GM11168 (cell line): ENCODE measurements at regions not wholly inside any gene's neighbourhood (a gene's known extent, or its start where the extent isn't known, plus 50 kb on each side); places are given as distances from the start of the nearest gene placed in this dataset.

Source experiments
- in situ Hi-C: fragments of 300-500 bp; cut with MboI; formaldehyde crosslinking; loops from one replicate; pipeline ENCODE4 v1.12.0; 2022; ENCODE audit warnings: low sequenced_read_pairs; ENCODE audit not compliant: unreplicated experiment

- in situ Hi-C loops: no loop called here
Measured at GRCh38 chr3:144128108-144128892, 156.7 kb downstream of the DIPK2A start.

- in situ Hi-C loops: no loop called here
Measured at GRCh38 chr3:144129536-144130214, 158.1 kb downstream of the DIPK2A start.

- in situ Hi-C loops: no loop called here
Measured at GRCh38 chr3:144141074-144141473, 169.5 kb downstream of the DIPK2A start.

GRCh38 chr3:144141496-144141895, 169.9 kb downstream of the DIPK2A start:
- in situ Hi-C loops: no loop called here

GRCh38 chr3:144142151-144142840, 170.7 kb downstream of the DIPK2A start:
- in situ Hi-C loops: no loop called here

- in situ Hi-C loops: no loop called here
Measured at GRCh38 chr3:144148356-144148755, 176.7 kb downstream of the DIPK2A start.

- in situ Hi-C loops: no loop called here
Measured at GRCh38 chr3:144151983-144152382, 180.4 kb downstream of the DIPK2A start.

- in situ Hi-C loops: no loop called here
Measured at GRCh38 chr3:144160627-144161026, 189.0 kb downstream of the DIPK2A start.

GRCh38 chr3:144162042-144162441, 190.4 kb downstream of the DIPK2A start:
- in situ Hi-C loops: no loop called here

- in situ Hi-C loops: no loop called here
Measured at GRCh38 chr3:144164352-144164751, 192.7 kb downstream of the DIPK2A start.

GRCh38 chr3:144165482-144165881, 193.9 kb downstream of the DIPK2A start:
- in situ Hi-C loops: no loop called here

- in situ Hi-C loops: no loop called here
Measured at GRCh38 chr3:144167634-144168033, 196.0 kb downstream of the DIPK2A start.

- in situ Hi-C loops: no loop called here
Measured at GRCh38 chr3:144173491-144173890, 201.9 kb downstream of the DIPK2A start.

- in situ Hi-C loops: no loop called here
Measured at GRCh38 chr3:144175644-144176425, 204.2 kb downstream of the DIPK2A start.

GRCh38 chr3:144177649-144178048, 206.0 kb downstream of the DIPK2A start:
- in situ Hi-C loops: no loop called here

GRCh38 chr3:144178607-144179006, 207.0 kb downstream of the DIPK2A start:
- in situ Hi-C loops: no loop called here

GRCh38 chr3:144181062-144181461, 209.4 kb downstream of the DIPK2A start:
- in situ Hi-C loops: no loop called here

- in situ Hi-C loops: no loop called here
Measured at GRCh38 chr3:144182501-144182900, 210.9 kb downstream of the DIPK2A start.

- in situ Hi-C loops: no loop called here
Measured at GRCh38 chr3:144185276-144185675, 213.7 kb downstream of the DIPK2A start.

- in situ Hi-C loops: no loop called here
Measured at GRCh38 chr3:144187531-144188210, 216.0 kb downstream of the DIPK2A start.
